ENCODE measurements at regions not wholly inside any gene's neighbourhood (a gene's known extent, or its start where the extent isn't known, plus 50 kb on each side); places are given as distances from the start of the nearest gene placed in this dataset.
"Not testable (repeated sequence)": the region's sequence is repeated elsewhere in the genome, so short reads cannot be mapped to it uniquely, and the experiment has no call there.

DNA sequence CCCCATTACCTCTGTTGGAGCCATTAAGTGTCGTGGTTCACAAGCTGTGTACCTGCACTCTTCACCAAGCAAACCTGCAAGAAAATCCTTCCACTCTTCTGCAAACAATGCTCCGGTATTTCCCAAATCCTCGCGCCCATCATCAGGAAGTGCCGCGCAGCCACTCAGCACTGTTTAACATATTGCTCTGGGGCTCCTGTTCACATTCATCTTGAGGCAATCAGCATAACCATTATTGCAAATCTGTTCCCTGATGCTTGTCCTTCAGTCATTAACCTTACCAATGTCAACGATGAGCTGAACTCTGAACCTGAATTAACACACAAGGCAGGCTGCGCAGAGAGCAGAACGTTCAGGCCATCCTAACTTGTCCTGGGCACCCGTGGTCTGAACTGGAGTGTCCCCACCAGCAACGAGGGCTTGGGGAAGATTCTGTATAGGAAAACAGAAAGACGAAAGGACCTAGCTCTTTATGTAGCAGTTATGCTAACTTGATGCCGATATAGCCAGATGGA, 751.4 kb upstream of the AUTS2 start:
- no peak overlapping the region for H3K4me3 Mint-ChIP-seq
- H3K27ac Mint-ChIP-seq: no peak overlapping the region
- no peaks in the 10 kb centered on the region for H3K4me1 Mint-ChIP-seq
- H3K9me3 Mint-ChIP-seq: peaks cover 2 to 7% (median 5%) of the 10 kb centered on the region in 3 donors
- H3K27me3 Mint-ChIP-seq: no peaks in the 10 kb centered on the region
- no peaks in the 10 kb centered on the region for H3K36me3 Mint-ChIP-seq

GRCh38 chr7:68853254-68853653, 745.0 kb upstream of the AUTS2 start:
- H3K4me3 Mint-ChIP-seq: no peak overlapping the region
- H3K9me3 Mint-ChIP-seq: peaks cover 2 to 5% (median 3%) of the 10 kb centered on the region in 3 donors
- H3K4me1 Mint-ChIP-seq: no peaks in the 10 kb centered on the region
- peaks cover 2% of the 10 kb centered on the region for H3K36me3 Mint-ChIP-seq
- no peaks in the 10 kb centered on the region for H3K27me3 Mint-ChIP-seq
- H3K27ac Mint-ChIP-seq: no peak overlapping the region

- Mint-ChIP-seq H3K4me3 (no peak overlapping the region), H3K27me3 (no peaks in the 10 kb centered on the region), H3K27ac (no peak overlapping the region), H3K9me3 (peaks cover 2 to 11% (median 3%) of the 10 kb centered on the region in 3 donors), H3K4me1 (no peaks in the 10 kb centered on the region), H3K36me3 (peaks cover 2% of the 10 kb centered on the region)
Observed at GRCh38 chr7:68857571-68857970, 740.7 kb upstream of the AUTS2 start.

DNA sequence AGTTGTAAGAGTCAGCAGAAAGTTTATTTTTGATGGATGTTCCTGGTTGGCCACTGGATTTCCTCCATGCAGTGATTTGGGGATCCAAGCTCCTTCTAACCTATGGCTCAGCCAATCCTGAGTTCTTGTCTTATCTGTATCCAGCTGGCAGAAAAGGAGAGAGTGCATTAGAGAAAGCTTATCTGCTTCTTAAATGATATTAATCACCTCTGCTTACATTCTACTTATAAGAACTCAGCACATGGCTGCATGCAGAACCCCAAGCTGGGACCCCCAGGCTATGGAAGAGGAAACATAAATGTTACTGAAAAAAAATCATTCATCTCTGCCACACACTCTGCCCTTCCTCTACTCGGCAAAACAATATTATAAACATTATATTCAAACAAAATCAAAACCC, 739.8 kb upstream of the AUTS2 start:
- H3K4me1 Mint-ChIP-seq: no peaks in the 10 kb centered on the region
- H3K27ac Mint-ChIP-seq: no peak overlapping the region
- H3K27me3 Mint-ChIP-seq: no peaks in the 10 kb centered on the region
- no peak overlapping the region for H3K4me3 Mint-ChIP-seq
- peaks cover 2 to 11% (median 3%) of the 10 kb centered on the region in 3 donors for H3K9me3 Mint-ChIP-seq
- peaks cover 2% of the 10 kb centered on the region for H3K36me3 Mint-ChIP-seq

DNA sequence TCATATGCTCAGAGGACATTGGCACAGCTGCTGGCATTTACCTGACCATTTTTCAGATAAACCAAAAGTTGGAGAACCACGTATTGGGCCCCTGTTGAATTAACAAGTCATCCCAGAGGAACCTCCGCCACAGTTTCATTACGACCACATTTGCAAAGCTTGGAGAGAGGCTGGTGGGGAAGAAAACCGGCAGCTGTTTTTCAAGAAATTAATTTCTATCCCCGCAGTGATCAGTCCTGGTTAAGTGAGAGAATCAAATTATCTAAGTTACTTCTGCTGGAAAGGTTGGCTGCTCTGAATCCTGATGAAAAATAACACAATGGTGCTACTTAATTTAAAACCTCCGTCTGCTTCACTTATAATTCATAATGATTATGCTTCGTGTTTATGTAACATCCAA, 737.1 kb upstream of the AUTS2 start:
- Mint-ChIP-seq H3K4me1 (no peaks in the 10 kb centered on the region), H3K4me3 (peak overlapping the region in 1 of 4 donors; percentile 49), H3K27me3 (no peaks in the 10 kb centered on the region), H3K9me3 (peaks cover 0 to 10% (median 10%) of the 10 kb centered on the region in 3 donors), H3K27ac (no peak overlapping the region), H3K36me3 (peaks cover 2% of the 10 kb centered on the region)

GRCh38 chr7:68862261-68862660, 736.0 kb upstream of the AUTS2 start:
- H3K27ac Mint-ChIP-seq: no peak overlapping the region
- H3K4me3 Mint-ChIP-seq: no peak overlapping the region
- peaks cover 3% of the 10 kb centered on the region for H3K36me3 Mint-ChIP-seq
- H3K4me1 Mint-ChIP-seq: no peaks in the 10 kb centered on the region
- H3K9me3 Mint-ChIP-seq: peaks cover 0 to 10% (median 6%) of the 10 kb centered on the region in 3 donors
- H3K27me3 Mint-ChIP-seq: no peaks in the 10 kb centered on the region

DNA sequence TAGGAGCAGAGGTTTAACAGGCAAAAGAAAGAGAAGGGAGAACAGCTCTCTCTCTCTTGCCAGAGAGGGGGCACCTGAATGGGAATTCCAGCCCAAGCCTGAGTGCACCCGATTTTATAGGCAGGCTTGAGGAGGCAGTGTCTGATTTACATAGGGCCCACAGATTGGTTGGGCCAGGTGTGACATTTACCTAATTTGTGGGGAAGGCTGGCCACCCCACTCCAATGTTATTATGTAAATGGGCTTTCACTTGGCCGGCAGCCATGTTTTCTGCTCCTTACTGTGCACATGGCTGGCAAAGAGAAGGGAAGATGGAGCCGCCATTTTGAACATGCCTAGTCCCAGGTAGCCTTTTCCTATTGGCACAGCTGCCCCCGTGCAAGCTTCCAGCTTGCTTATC, 735.5 kb upstream of the AUTS2 start:
- H3K4me1 Mint-ChIP-seq: no peaks in the 10 kb centered on the region
- H3K4me3 Mint-ChIP-seq: no peak overlapping the region
- H3K27ac Mint-ChIP-seq: no peak overlapping the region
- peaks cover 3 to 10% (median 6%) of the 10 kb centered on the region in 3 donors for H3K9me3 Mint-ChIP-seq
- H3K27me3 Mint-ChIP-seq: no peaks in the 10 kb centered on the region
- peaks cover 3% of the 10 kb centered on the region for H3K36me3 Mint-ChIP-seq

DNA sequence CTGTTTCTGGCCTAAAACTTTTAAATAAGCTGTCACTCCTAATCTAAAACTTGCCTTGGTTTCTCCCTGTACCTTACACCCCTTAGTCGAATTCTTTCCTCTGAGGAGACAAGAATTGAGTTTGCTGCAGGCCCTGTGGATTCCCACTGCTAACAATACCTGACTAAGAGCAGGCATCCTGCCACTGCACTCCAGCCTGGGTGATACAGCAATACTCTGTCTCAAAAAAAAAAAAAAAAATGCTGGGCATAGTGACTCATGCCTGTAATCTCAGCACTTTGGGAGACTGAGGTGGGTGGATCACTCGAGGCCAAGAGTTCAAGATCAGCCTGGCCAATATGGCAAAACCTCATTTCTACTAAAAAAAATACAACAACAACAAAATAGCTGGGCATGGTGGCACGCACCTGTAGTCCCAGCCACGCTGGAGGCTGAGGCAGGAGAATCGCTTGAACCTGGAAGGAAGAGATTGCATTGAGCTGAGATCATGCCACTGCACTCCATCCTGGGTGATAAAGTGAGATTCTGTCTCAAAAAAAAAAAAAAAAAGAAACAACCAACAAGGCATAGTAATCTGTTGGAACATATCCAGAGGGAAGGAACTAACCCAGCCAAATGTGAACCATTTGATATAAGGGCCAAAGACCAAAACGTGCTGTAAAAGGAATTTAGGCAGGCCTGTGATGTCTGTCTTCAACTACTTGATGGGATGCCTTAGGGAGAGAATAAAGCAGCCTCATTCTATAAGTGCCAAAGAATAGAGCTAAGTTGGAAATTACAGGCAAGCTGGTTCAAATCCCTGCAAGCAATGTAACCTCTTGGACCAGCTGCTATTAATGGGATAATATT, 732.7 kb upstream of the AUTS2 start:
- H3K27me3 Mint-ChIP-seq: no peaks in the 10 kb centered on the region

DNA sequence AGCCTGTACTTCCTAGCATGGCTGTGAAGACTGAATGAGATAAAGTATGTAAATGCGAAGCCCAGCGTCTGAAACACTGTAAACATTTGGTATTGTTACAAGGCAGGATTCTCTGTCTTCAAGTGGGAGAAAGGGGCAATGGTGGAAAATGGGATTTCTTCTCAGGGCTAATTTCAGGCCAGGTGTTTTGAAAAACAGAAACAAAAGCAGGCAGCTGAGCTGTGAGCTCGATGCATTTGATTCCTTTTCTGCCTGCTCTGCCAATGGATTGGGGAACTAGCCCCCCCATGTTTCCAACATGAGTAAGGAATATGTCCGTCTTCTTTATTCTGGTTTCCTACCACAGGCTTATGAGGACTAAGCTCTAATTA, 732.1 kb upstream of the AUTS2 start:
- Mint-ChIP-seq H3K9me3 (peaks cover 5 to 15% (median 7%) of the 10 kb centered on the region in 3 donors), H3K4me1 (peaks cover 0 to 1% (median 0%) of the 10 kb centered on the region in 3 donors), H3K36me3 (peaks cover 3% of the 10 kb centered on the region), H3K27me3 (no peaks in the 10 kb centered on the region), H3K27ac (no peak overlapping the region), H3K4me3 (no peak overlapping the region)

More for the DNA sequence above, 732.7 kb upstream of the AUTS2 start:
- peaks cover 3% of the 10 kb centered on the region for H3K36me3 Mint-ChIP-seq
- no peak overlapping the region for H3K27ac Mint-ChIP-seq
- peaks cover 0 to 1% (median 0%) of the 10 kb centered on the region in 3 donors for H3K4me1 Mint-ChIP-seq
- H3K9me3 Mint-ChIP-seq: peaks cover 6 to 15% (median 7%) of the 10 kb centered on the region in 3 donors
- H3K4me3 Mint-ChIP-seq: no peak overlapping the region

DNA sequence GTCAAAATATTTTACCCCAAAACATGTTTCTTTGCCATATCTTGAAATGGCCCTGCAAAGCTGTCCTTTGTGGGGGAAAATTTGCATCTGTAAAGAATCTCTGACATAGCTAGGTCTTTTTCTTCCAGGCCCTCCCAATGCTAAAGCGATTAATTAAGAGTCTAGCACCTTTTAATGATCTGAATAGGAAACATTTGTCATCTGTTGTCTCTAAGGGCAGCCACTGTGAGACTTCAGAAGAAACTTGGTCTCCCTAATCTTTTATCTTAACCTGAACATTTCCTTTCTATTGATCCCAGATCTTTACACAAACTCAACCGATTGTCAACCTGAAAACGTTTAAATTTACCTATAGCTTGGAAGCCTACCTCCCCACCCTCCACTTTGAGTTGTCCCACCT, 731.6 kb upstream of the AUTS2 start:
- not testable (repeated sequence) for H3K4me3 Mint-ChIP-seq, H3K4me1 Mint-ChIP-seq, H3K27me3 Mint-ChIP-seq, H3K36me3 Mint-ChIP-seq, H3K27ac Mint-ChIP-seq
- H3K9me3 Mint-ChIP-seq: peaks cover 0 to 14% (median 7%) of the 10 kb centered on the region in 3 donors

GRCh38 chr7:68868978-68869377, 729.3 kb upstream of the AUTS2 start:
- Mint-ChIP-seq H3K4me1 (peaks cover 0 to 1% (median 0%) of the 10 kb centered on the region in 3 donors), H3K36me3 (peaks cover 3% of the 10 kb centered on the region), H3K9me3 (peaks cover 5 to 14% (median 7%) of the 10 kb centered on the region in 3 donors), H3K27me3 (no peaks in the 10 kb centered on the region), H3K4me3 (no peak overlapping the region), H3K27ac (no peak overlapping the region)

DNA sequence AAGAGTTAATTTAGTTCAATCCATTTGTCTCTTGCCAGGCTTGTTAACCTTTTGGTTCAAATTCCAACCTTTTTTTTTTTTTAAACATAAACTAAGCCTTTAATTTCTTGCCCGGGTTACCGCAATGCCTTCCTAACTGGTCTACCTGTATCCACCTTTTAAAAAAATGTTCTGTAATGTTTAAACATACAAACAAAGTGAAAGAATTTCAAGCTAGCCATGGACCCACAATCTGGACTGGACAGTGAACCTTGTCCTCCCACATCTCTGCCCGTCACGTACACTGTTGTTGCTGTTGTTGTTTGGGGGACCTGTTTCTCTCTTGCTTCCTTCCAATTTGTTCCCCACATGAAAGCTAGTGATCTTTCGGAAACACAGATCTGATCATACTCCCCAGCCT, 724.7 kb upstream of the AUTS2 start:
- H3K27ac Mint-ChIP-seq: no peak overlapping the region
- H3K27me3 Mint-ChIP-seq: no peaks in the 10 kb centered on the region
- H3K4me1 Mint-ChIP-seq: peaks cover 0 to 1% (median 0%) of the 10 kb centered on the region in 3 donors
- no peak overlapping the region for H3K4me3 Mint-ChIP-seq
- peaks cover 4 to 11% (median 8%) of the 10 kb centered on the region in 3 donors for H3K9me3 Mint-ChIP-seq
- H3K36me3 Mint-ChIP-seq: peaks cover 2% of the 10 kb centered on the region

DNA sequence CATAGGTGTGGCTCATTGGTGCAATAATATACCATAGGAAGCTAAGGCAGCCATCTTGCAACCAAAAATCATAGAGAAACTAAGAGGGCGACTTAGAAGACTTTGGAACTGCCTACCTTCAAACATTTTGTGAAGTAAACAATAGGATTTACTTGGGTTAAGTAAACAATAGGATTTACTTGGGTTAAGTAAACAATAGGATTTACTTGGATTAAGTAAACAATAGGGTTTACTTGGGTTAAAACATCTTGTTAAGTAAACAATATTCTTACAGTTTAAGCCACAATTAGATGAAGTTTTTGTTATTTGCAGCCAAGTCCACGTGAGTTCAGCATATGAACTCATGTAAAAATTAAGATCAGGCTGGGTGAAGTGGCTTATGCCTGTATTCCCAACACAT, 722.4 kb upstream of the AUTS2 start:
- H3K9me3 Mint-ChIP-seq: peaks cover 2 to 11% (median 3%) of the 10 kb centered on the region in 3 donors
- no peak overlapping the region for H3K4me3 Mint-ChIP-seq
- no peaks in the 10 kb centered on the region for H3K4me1 Mint-ChIP-seq
- H3K27ac Mint-ChIP-seq: no peak overlapping the region
- H3K36me3 Mint-ChIP-seq: no peaks in the 10 kb centered on the region
- H3K27me3 Mint-ChIP-seq: no peaks in the 10 kb centered on the region

DNA sequence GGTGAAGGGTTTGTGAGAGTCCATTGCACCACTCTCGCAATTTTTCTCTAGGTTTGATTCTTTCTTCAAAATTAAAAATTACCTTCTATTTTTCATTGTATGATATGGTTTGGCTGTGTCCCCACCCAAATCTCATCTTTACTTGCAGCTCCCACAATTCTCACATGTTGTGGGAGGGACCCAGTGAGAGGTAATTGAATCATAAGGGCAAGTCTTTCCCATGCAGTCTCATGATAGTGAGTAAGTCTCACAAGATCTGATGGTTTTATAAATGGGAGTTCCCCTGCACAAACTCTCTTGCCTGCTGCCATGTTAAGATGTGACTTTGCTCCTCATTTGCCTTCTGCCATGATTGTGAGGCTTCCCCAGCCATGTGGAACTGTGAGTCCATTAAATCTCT, 711.2 kb upstream of the AUTS2 start:
- not testable (repeated sequence) for H3K36me3 Mint-ChIP-seq, H3K9me3 Mint-ChIP-seq, H3K27ac Mint-ChIP-seq, H3K27me3 Mint-ChIP-seq, H3K4me3 Mint-ChIP-seq, H3K4me1 Mint-ChIP-seq

DNA sequence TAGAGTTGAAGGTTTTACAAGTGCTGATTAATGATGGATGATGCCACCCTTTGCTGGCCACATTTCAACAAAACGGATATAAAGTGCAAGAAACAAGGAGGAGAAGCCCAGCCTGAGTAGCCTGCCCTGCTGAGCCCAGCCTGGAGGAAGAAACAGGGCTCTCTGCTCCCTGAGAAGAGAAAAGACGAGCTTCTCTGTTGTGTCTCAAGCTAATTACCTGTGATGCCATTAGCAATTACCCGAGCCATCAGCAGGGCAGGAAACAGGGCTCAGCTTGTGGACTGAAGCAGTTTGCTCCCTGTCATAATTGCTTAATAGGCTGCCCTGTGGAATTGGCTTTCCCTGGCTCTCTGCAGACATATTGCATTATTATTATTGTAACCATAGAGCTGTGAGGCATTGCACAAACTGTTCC, 709.3 kb upstream of the AUTS2 start:
- no peaks in the 10 kb centered on the region for H3K4me1 Mint-ChIP-seq
- no peaks in the 10 kb centered on the region for H3K9me3 Mint-ChIP-seq
- no peak overlapping the region for H3K27ac Mint-ChIP-seq
- H3K36me3 Mint-ChIP-seq: no peaks in the 10 kb centered on the region
- no peak overlapping the region for H3K4me3 Mint-ChIP-seq
- H3K27me3 Mint-ChIP-seq: no peaks in the 10 kb centered on the region

DNA sequence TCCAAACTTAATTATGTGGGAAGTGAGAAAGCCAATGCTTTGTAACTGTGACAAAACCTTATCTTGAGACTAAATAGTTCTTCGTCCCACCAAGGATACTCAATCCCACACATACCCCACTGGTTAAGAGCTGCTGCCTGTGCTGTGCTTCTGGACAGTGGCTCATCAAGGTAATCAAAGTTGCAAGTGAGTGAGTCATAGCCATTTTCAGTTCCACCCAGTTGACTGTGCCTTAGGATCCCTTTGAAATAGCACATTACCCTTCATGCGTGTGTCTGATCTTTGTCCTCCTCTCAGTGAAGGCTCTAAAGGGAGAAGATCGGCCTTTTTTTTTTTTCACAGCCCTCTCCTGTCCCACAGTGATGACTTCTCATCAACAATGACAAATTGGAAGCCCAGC, 706.0 kb upstream of the AUTS2 start:
- no peaks in the 10 kb centered on the region for H3K27me3 Mint-ChIP-seq
- no peaks in the 10 kb centered on the region for H3K36me3 Mint-ChIP-seq
- no peak overlapping the region for H3K4me3 Mint-ChIP-seq
- no peak overlapping the region for H3K27ac Mint-ChIP-seq
- H3K9me3 Mint-ChIP-seq: peaks cover 2 to 9% (median 2%) of the 10 kb centered on the region in 3 donors
- H3K4me1 Mint-ChIP-seq: no peaks in the 10 kb centered on the region

Measured in IgD-negative memory B cell (primary cell).